Heart right ventricle (tissue), 16 donors: ENCODE measurements at regions not wholly inside any gene's neighbourhood (a gene's known extent, or its start where the extent isn't known, plus 50 kb on each side); places are given as distances from the start of the nearest gene placed in this dataset.

Source experiments
- ATAC-seq, 8 donors: fragments of 200-7000 bp; cut with Tn5 transposase; one replicate each; pipeline ENCODE4 v1.9.1; 2020; ENCODE audit warnings: mild to moderate bottlenecking in 8 of 8, moderate library complexity in 8 of 8, moderate number of reproducible peaks in 1 of 8
- DNase-seq, 2 donors: peaks; one replicate each; pipeline ENCODE4 v3.0.0-alpha.2; 2020
- H3K27ac ChIP-seq, 10 donors: fragments of 200-600 bp; sonication (generic) in 2 of 10; one replicate each; pipeline versions ENCODE4 v1.5.0 to v1.8.0; 2020 to 2022; ENCODE audit warnings: mild to moderate bottlenecking in 3 of 10
- H3K27me3 ChIP-seq, 7 donors: fragments of 200-600 bp; one replicate each; pipeline ENCODE4 v1.8.0; 2021 to 2022; ENCODE audit warnings: mild to moderate bottlenecking in 2 of 7
- H3K36me3 ChIP-seq, 9 donors: fragments of 200-600 bp; sonication (generic) in 1 of 9; one replicate each; pipeline versions ENCODE4 v1.5.0 to v1.8.0; 2020 to 2022; ENCODE audit warnings: mild to moderate bottlenecking in 2 of 9
- H3K4me1 ChIP-seq, 9 donors: fragments of 200-600 bp; sonication (generic) in 1 of 9; one replicate each; pipeline versions ENCODE4 v1.5.0 to v1.8.0; 2020 to 2022; ENCODE audit warnings: mild to moderate bottlenecking in 4 of 9
- H3K4me3 ChIP-seq, 10 donors: fragments of 200-600 bp; sonication (generic) in 2 of 10; one replicate each; pipeline versions ENCODE4 v1.5.0 to v1.8.0; 2020 to 2022; ENCODE audit warnings: mild to moderate bottlenecking in 7 of 10, moderate library complexity in 2 of 10
- H3K9me3 ChIP-seq, 11 donors: fragments of 200-600 bp in 10 of 11; sonication (generic) in 2 of 11; one replicate each; pipeline versions ENCODE4 v1.5.0 to v1.8.0; 2013 to 2022; ENCODE audit warnings: mild to moderate bottlenecking in 2 of 11, control low read depth in 1 of 11, moderate library complexity in 1 of 11
- WGBS, 2 donors: extraction: QIAGEN DNeasy Blood & Tissue Kit; methylation state at CpG; one replicate each; pipeline ENCODE4 v1.1.7; 2013; ENCODE audit warnings: inconsistent platforms in 1 of 2; 5-methylcytosine and 5-hydroxymethylcytosine counted together
- intact Hi-C, 10 donors: fragments of 100-400 bp; cut with DNase I; formaldehyde crosslinking; loops; one replicate each; pipeline versions ENCODE4 v1.11.1 to v1.14.2; 2022
- TF ChIP-seq, protein P1 (sequence below), 9 donors: fragments of 200-600 bp; sonication (generic) in 2 of 9; IDR thresholded peaks; one replicate each; pipeline versions ENCODE4 v1.5.0 to v1.8.0; 2021 to 2022; ENCODE audit warnings: antibody characterized with exemption in 9 of 9, mild to moderate bottlenecking in 5 of 9, moderate library complexity in 1 of 9
- donor health status: Arrhythmogenic right ventricular cardiomyopathy.
- donor health status: ischemic (EF 13 %, LVEDD 7.1; RV severe dilation, severe dysfunction).
- donor health status: healthy with polysubstance abuse.
- donor health status: DM: no; HTN: yes; CAD: no.
- donor health status: DM: no; HTN: no; CAD: no.
- donor health status: ischemic (EF 25% LVEDD 6.9; RV normal size, moderate dysfunction).
- donor health status: ischemic (EF 25% LVEDD 5.7; RV mildly dilated, moderate dysfunction).
- donor health status: healthy.
- donor health status: DM: yes; HTN: yes; CAD: no.
- donor health status: Ischemic cardiomyopathy.
- donor health status: ischemic (EF 35%, LVEDD 5.7; RV mildly dilated, moderate dysfunction).
- donor health status: nonischemic (EF 11% LVEDD 7.7; RV severe dilation, severe dysfunction).
- donor health status: DM: yes; HTN: yes; CAD: no.
- donor health status: PGD.
- donor health status: ischemic (EF 29% LVEDD 5.4; RV normal size, mild dysfunction).
- donor health status: nonischemic (EF 23%, LVEDD 6.1; RV moderate dilation, normal function).

DNA sequence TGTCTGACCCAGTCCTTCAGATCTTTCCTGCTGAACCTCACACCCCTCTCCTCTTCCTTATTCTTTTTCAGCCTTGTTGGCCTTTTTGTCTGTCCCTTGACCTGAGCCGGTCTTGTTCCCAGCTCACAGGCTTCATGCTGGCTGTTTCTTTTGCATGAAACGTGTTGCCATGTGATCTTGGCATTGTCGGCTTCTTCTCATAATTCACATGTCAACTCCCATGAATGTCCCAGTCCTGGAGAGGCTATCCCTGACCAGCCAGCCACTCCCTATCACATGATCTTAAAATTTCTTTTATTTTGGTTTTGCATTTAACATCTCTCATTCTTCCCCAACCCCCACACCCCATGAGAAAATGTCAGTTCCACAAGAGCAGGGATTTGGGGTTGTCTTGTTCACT is 131.2 kb upstream of the TSHZ2 start:
- no peaks in the 10 kb centered on the region for H3K36me3 ChIP-seq
- H3K27ac ChIP-seq, result no peak overlapping the region
- H3K27me3 ChIP-seq, result peaks cover 0 to 6% (median 0%) of the 10 kb centered on the region in 7 donors
- H3K4me1 ChIP-seq, result no peaks in the 10 kb centered on the region
- TF ChIP-seq, protein P1, sequence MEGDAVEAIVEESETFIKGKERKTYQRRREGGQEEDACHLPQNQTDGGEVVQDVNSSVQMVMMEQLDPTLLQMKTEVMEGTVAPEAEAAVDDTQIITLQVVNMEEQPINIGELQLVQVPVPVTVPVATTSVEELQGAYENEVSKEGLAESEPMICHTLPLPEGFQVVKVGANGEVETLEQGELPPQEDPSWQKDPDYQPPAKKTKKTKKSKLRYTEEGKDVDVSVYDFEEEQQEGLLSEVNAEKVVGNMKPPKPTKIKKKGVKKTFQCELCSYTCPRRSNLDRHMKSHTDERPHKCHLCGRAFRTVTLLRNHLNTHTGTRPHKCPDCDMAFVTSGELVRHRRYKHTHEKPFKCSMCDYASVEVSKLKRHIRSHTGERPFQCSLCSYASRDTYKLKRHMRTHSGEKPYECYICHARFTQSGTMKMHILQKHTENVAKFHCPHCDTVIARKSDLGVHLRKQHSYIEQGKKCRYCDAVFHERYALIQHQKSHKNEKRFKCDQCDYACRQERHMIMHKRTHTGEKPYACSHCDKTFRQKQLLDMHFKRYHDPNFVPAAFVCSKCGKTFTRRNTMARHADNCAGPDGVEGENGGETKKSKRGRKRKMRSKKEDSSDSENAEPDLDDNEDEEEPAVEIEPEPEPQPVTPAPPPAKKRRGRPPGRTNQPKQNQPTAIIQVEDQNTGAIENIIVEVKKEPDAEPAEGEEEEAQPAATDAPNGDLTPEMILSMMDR (IDR thresholded peaks at IDR 0.05), result no peak
- WGBS, 2 donors, result 86 to 87% methylated on average over 3 of the region's 3 CpGs
- H3K4me3 ChIP-seq, result no peak overlapping the region
- intact Hi-C loops, result no loop called here
- no peak for ATAC-seq
- no peak for DNase-seq
- H3K9me3 ChIP-seq, result no peaks in the 10 kb centered on the region

DNA sequence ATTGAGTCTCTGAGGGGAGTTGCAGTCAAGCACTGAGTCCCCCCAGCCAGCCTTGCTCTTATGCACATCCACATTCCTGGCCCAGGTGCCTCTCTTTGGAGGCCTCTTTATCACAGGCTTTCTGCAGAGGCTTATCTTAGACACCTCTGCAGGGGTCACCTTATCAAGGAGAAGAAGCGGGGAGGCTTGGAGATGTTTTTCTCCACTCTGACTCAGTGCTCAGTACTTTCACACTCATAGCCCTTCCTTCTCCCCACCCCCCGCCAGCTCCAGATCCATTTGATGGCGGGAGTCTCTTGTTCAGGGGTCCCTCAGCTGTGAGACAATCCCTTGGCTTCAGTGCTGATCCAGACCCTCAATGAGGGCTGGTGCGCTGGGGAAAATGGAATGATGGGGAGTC is 132.1 kb upstream of the TSHZ2 start:
- intact Hi-C loops, result no loop called here
- 73 to 84% methylated on average over 4 of the region's 4 CpGs for WGBS, 2 donors

DNA sequence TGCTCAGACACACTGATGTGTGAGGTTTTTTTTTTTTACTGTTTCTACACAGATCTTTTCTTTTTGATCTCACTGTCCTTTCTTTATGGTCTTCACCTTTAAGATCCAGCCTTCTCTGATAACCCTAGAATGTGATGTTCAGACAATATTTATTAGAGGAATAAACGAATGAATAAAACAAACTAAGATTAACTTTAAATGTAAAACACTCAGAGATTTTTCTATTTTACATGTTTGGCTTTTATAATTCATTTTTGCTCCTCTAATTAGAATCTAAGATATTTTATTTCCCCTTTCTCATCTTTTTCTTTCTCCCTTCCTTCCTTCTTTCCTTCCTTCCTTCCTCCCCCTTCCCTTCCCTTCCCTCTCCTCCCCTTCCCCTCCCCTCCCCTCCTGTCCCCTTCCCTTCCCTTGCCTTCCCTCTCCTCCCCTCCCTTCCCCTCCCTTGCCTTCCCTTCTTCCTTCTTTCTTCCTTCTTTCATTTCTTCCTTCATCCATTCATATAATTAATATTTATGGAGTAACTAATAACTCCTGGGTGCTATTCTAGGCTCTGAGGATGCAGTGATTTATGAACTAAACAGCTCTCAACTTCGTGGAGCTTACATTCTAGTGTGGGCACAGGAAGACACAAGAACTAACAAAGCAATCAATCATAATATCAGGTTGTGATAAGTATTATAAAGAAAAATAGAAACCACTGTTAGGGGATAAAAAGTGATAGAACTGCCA is 133.5 kb upstream of the TSHZ2 start:
- Histone ChIP-seq H3K4me1 (no peaks in the 10 kb centered on the region), H3K9me3 (no peaks in the 10 kb centered on the region), H3K27me3 (peaks cover 0 to 6% (median 0%) of the 10 kb centered on the region in 7 donors), H3K27ac (no peak overlapping the region), H3K4me3 (no peak overlapping the region), H3K36me3 (no peaks in the 10 kb centered on the region)
- intact Hi-C loops, result no loop called here
- TF ChIP-seq, protein P1 (IDR thresholded peaks at IDR 0.05), result no peak
- DNase-seq, result no peak
- ATAC-seq, result no peak
- 70 to 82% methylated on average over 2 of the region's 2 CpGs for WGBS, 2 donors

More for the DNA sequence above, 132.1 kb upstream of the TSHZ2 start:
- H3K27ac ChIP-seq, result no peak overlapping the region
- no peak overlapping the region for H3K4me3 ChIP-seq
- no peaks in the 10 kb centered on the region for H3K4me1 ChIP-seq
- no peaks in the 10 kb centered on the region for H3K36me3 ChIP-seq
- H3K9me3 ChIP-seq, result no peaks in the 10 kb centered on the region
- peaks cover 0 to 6% (median 0%) of the 10 kb centered on the region in 7 donors for H3K27me3 ChIP-seq
- DNase-seq (no peak), ATAC-seq (no peak)
- TF ChIP-seq, protein P1 (IDR thresholded peaks at IDR 0.05), result no peak

DNA sequence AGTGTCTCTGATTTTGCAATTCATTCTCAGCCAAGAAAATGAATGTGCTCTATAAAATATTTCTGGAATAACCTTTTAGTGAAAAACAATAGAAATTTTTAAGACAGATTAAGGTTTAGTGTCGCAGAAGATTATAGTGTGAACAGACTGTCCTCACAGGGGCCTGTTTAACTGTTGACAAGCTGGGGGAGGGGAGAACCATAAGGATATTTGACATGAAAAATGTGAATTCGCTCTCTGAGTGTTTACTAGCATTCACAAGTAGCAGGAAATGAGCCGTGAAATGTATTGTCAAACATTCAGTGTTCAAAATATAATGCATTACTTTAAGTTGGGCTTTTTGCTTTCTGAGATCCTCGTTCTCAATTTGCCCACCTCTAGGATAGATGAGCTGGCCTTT is 134.8 kb upstream of the TSHZ2 start:
- H3K27ac ChIP-seq, result no peak overlapping the region
- H3K9me3 ChIP-seq, result no peaks in the 10 kb centered on the region
- ATAC-seq, result no peak
- H3K4me1 ChIP-seq, result no peaks in the 10 kb centered on the region
- DNase-seq, result no peak
- H3K36me3 ChIP-seq, result no peaks in the 10 kb centered on the region
- TF ChIP-seq, protein P1 (IDR thresholded peaks at IDR 0.05), result no peak
- intact Hi-C loops, result no loop called here
- 71 to 75% methylated on average over 4 of the region's 4 CpGs for WGBS, 2 donors
- no peak overlapping the region for H3K4me3 ChIP-seq
- peaks cover 0 to 6% (median 0%) of the 10 kb centered on the region in 7 donors for H3K27me3 ChIP-seq
